ENCODE measurements at regions not wholly inside any gene's neighbourhood (a gene's known extent, or its start where the extent isn't known, plus 50 kb on each side); places are given as distances from the start of the nearest gene placed in this dataset.

DNA sequence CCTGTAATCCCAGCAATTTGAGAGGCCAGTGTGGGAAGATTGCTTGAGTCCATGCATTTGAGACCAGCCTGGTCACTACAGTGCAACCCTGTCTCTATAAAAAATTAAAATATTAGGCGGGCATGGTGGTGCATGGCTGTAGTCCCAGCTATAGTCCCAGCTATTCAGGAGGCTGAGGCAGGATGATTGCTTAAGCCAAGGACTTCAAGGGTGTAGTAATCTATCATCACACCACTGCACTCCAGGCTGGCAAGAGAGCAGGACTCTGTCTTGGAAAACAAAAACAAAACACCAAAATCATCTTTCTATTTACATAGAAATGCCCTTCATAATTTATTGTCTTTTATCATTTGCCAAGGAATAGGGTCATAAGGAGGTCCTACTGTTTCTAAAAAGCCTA is 1274.1 kb upstream of the NCAM2 start:
- CTCF ChIA-PET: no interaction called here
- Histone ChIP-seq H3K27ac (ENCODE audit: low read depth, low read length) (no peak overlapping the region), H3K27me3 (ENCODE audit: insufficient read depth, low read length) (no peaks in the 10 kb centered on the region), H3K4me3 (replicated peaks in 1 of 2; ENCODE audit: low read depth in 1 of 2, low read length in 2 of 2) (no peak overlapping the region), H3K9me2 (ENCODE audit: insufficient read depth) (no peaks in the 10 kb centered on the region), H3K9me3 (ENCODE audit: control insufficient read depth in 1 of 2, insufficient read depth in 1 of 2, low read depth in 1 of 2, low read length in 2 of 2) (peaks cover 11 to 17% of the 10 kb centered on the region in 2 experiments; a peak in 3 of 4 replicates), H3K9ac (ENCODE audit: low read length) (no peak overlapping the region), H2AFZ (ENCODE audit: low read depth, low read length, poor library complexity, severe bottlenecking) (no peak overlapping the region), H3K36me3 (ENCODE audit: control insufficient read depth in 1 of 2, insufficient read depth in 2 of 2, low read length in 2 of 2) (no peaks in the 10 kb centered on the region), H3K4me2 (ENCODE audit: low read length) (no peak overlapping the region), H4K20me1 (ENCODE audit: insufficient read depth) (no peaks in the 10 kb centered on the region), H3K79me2 (ENCODE audit: insufficient read depth, low read length) (no peaks in the 10 kb centered on the region), H3K4me1 (ENCODE audit: control insufficient read depth in 1 of 2, insufficient read depth in 2 of 2, low read length in 2 of 2) (no peaks in the 10 kb centered on the region)
- no TSS peak for BruUV-seq (replicated peaks)
- ATAC-seq (no peak), DNase-seq (ENCODE audit: low read depth, low spot score) (no peak)
- intact Hi-C loops (cut with micrococcal nuclease): no loop called here
- POLR2A ChIA-PET: no interaction called here
- TF ChIP-seq, protein P1, sequence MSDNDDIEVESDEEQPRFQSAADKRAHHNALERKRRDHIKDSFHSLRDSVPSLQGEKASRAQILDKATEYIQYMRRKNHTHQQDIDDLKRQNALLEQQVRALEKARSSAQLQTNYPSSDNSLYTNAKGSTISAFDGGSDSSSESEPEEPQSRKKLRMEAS (IDR thresholded peaks at IDR 0.05): no peak
- TF ChIP-seq RAD21 (IDR thresholded peaks at IDR 0.05; ENCODE audit: low read depth): no peak
- TF ChIP-seq SIN3A (IDR thresholded peaks at IDR 0.05; ENCODE audit: low read depth): no peak
- RAD21 ChIA-PET (ENCODE audit: low non-redundant PET in 1 of 2, low total read pairs in 2 of 2, uncharacterized antibody in 2 of 2, unreplicated experiment in 2 of 2): no interaction called here

DNA sequence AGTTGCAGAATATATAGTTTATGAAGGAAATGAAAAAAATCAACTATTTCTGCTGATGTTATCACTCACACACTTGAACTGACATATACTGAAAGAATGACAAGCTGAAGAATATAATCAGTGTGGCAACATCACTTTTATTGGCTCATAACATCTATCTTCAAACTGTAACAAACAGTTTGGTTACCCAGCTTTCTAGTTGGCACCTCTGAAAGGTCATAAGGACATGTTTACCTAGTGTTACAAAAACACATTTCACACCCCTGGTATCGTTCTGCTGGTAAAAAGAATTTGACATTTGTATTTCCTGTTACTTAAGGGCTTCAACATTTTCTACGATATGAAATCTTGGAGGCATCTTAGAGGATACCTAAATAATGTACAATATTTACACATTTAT is 1267.0 kb upstream of the NCAM2 start:
- no peaks in the 10 kb centered on the region for H3K27me3 ChIP-seq (ENCODE audit: insufficient read depth, low read length)
- no peaks in the 10 kb centered on the region for H3K4me1 ChIP-seq (ENCODE audit: control insufficient read depth in 1 of 2, insufficient read depth in 2 of 2, low read length in 2 of 2)
- H3K9me3 ChIP-seq (ENCODE audit: control insufficient read depth in 1 of 2, insufficient read depth in 1 of 2, low read depth in 1 of 2, low read length in 2 of 2): peaks cover 13 to 19% of the 10 kb centered on the region in 2 experiments; a peak in 2 of 4 replicates
- intact Hi-C loops (cut with micrococcal nuclease): no loop called here
- H3K27ac ChIP-seq (ENCODE audit: low read depth, low read length): no peak overlapping the region
- no peaks in the 10 kb centered on the region for H3K36me3 ChIP-seq (ENCODE audit: control insufficient read depth in 1 of 2, insufficient read depth in 2 of 2, low read length in 2 of 2)
- ATAC-seq (no peak), DNase-seq (ENCODE audit: low read depth, low spot score) (no peak)
- H3K9me2 ChIP-seq (ENCODE audit: insufficient read depth): no peaks in the 10 kb centered on the region
- TF ChIP-seq EZH2 (IDR thresholded peaks at IDR 0.05): no peak
- TF ChIP-seq ZNF274 (IDR thresholded peaks at IDR 0.05; ENCODE audit: low read depth, low read length): no peak
- no peak for TF ChIP-seq EGR1 (IDR thresholded peaks at IDR 0.05; ENCODE audit: low read depth)
- no peak for TF ChIP-seq SP1 (IDR thresholded peaks at IDR 0.05; ENCODE audit: low read depth)
- TF ChIP-seq EZH2phosphoT487 (IDR thresholded peaks at IDR 0.05; ENCODE audit: borderline replicate concordance): no peak
- no peak for TF ChIP-seq CEBPB (IDR thresholded peaks at IDR 0.05; ENCODE audit: low read depth)
- TF ChIP-seq ZFX (IDR thresholded peaks at IDR 0.05): no peak
- TF ChIP-seq FOSL1 (IDR thresholded peaks at IDR 0.05; ENCODE audit: low read depth): no peak
- no peak for TF ChIP-seq YY1 (IDR thresholded peaks at IDR 0.05; ENCODE audit: extremely low read depth, insufficient replicate concordance, low read depth, low read length)
- no peak for TF ChIP-seq RAD21 (IDR thresholded peaks at IDR 0.05; ENCODE audit: low read depth)
- TF ChIP-seq, protein P2, sequence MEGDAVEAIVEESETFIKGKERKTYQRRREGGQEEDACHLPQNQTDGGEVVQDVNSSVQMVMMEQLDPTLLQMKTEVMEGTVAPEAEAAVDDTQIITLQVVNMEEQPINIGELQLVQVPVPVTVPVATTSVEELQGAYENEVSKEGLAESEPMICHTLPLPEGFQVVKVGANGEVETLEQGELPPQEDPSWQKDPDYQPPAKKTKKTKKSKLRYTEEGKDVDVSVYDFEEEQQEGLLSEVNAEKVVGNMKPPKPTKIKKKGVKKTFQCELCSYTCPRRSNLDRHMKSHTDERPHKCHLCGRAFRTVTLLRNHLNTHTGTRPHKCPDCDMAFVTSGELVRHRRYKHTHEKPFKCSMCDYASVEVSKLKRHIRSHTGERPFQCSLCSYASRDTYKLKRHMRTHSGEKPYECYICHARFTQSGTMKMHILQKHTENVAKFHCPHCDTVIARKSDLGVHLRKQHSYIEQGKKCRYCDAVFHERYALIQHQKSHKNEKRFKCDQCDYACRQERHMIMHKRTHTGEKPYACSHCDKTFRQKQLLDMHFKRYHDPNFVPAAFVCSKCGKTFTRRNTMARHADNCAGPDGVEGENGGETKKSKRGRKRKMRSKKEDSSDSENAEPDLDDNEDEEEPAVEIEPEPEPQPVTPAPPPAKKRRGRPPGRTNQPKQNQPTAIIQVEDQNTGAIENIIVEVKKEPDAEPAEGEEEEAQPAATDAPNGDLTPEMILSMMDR (IDR thresholded peaks at IDR 0.05 in 2 of 3, conservative IDR thresholded peaks at IDR 0.05 in 1 of 3; ENCODE audit: borderline replicate concordance in 1 of 3, insufficient read depth in 1 of 3, low read depth in 2 of 3, low read length in 2 of 3): no peak
- TF ChIP-seq SRF (IDR thresholded peaks at IDR 0.05; ENCODE audit: low read depth): no peak
- RAD21 ChIA-PET (ENCODE audit: low non-redundant PET in 1 of 2, low total read pairs in 2 of 2, uncharacterized antibody in 2 of 2, unreplicated experiment in 2 of 2): no interaction called here
- no peak overlapping the region for H2AFZ ChIP-seq (ENCODE audit: low read depth, low read length, poor library complexity, severe bottlenecking)
- CTCF ChIA-PET: no interaction called here
- no peaks in the 10 kb centered on the region for H3K79me2 ChIP-seq (ENCODE audit: insufficient read depth, low read length)
- H3K4me2 ChIP-seq (ENCODE audit: low read length): no peak overlapping the region
- BruUV-seq (replicated peaks): no TSS peak
- H3K4me3 ChIP-seq (replicated peaks in 1 of 2; ENCODE audit: low read depth in 1 of 2, low read length in 2 of 2): no peak overlapping the region
- POLR2A ChIA-PET: no interaction called here
- no peaks in the 10 kb centered on the region; the same call in 1 of the 2 replicates for H4K20me1 ChIP-seq (ENCODE audit: insufficient read depth)
- no peak overlapping the region for H3K9ac ChIP-seq (ENCODE audit: low read length)

All from HCT116 (cell line).